Esophagus squamous epithelium (tissue), 5 donors: ENCODE measurements at regions not wholly inside any gene's neighbourhood (a gene's known extent, or its start where the extent isn't known, plus 50 kb on each side); places are given as distances from the start of the nearest gene placed in this dataset.

ENCODE experiments used
- DNase-seq: peaks from one replicate; lab custom pipeline; 2025; lab: John Stamatoyannopoulos, UW
- H3K27ac ChIP-seq, 4 donors: fragments of 200-600 bp; sonication (generic); one replicate each; pipeline ENCODE4 v1.5.1; 2016 to 2019; ENCODE audit warnings: mild to moderate bottlenecking in 1 of 4
- H3K27me3 ChIP-seq, 4 donors: fragments of 200-600 bp; sonication (generic); 1 replicate in 3 of 4; 2 replicates in 1 of 4; pipeline versions ENCODE4 v1.5.1 to v1.6.0; 2017 to 2021; ENCODE audit warnings: antibody characterized with exemption in 1 of 4
- H3K36me3 ChIP-seq, 3 donors: fragments of 200-600 bp; sonication (generic); one replicate each; pipeline ENCODE4 v1.5.1; 2016 to 2019
- H3K4me1 ChIP-seq, 3 donors: fragments of 200-600 bp; sonication (generic); one replicate each; pipeline ENCODE4 v1.5.1; 2017 to 2019
- H3K4me3 ChIP-seq, 4 donors: fragments of 200-600 bp; sonication (generic); 1 replicate in 3 of 4; 2 replicates in 1 of 4; pipeline ENCODE4 v1.5.1; 2016 to 2019; ENCODE audit warnings: mild to moderate bottlenecking in 2 of 4, moderate library complexity in 1 of 4
- H3K9me3 ChIP-seq, 3 donors: fragments of 200-600 bp; sonication (generic); one replicate each; pipeline ENCODE4 v1.5.1; 2016 to 2019
- CTCF ChIP-seq, 6 experiments: fragments of 450-650 bp in 4 of 6; fragments of 200-600 bp in 2 of 6; sonication (generic) in 2 of 6; IDR thresholded peaks; one replicate each; pipeline ENCODE4 v1.5.1; 2016 to 2019; ENCODE audit warnings: antibody characterized with exemption in 6 of 6, mild to moderate bottlenecking in 4 of 6, moderate library complexity in 4 of 6
- POLR2A ChIP-seq, 4 donors: fragments of 450-650 bp; IDR thresholded peaks; one replicate each; pipeline ENCODE4 v1.6.1; 2017; ENCODE audit warnings: antibody characterized with exemption in 4 of 4, mild to moderate bottlenecking in 4 of 4, moderate library complexity in 3 of 4
- WGBS, 2 donors: methylation state at CpG; one replicate each; pipeline ENCODE4 v1.1.5; 2018; 5-methylcytosine and 5-hydroxymethylcytosine counted together
- intact Hi-C: fragments of 100-400 bp; cut with DNase I; formaldehyde crosslinking; loops from one replicate; pipeline ENCODE4 v1.15.0; 2022
- donor health status: DM: yes; HTN: yes; CAD: no.

GRCh38 chr9:75397836-75398235 is 309.5 kb downstream of the OSTF1 start:
- WGBS, 2 donors, result 76 to 78% methylated on average over 1 of the region's 1 CpG
- H3K27ac ChIP-seq, result no peak overlapping the region

GRCh38 chr9:75408391-75408790 is 320.1 kb downstream of the OSTF1 start:
- TF ChIP-seq POLR2A (IDR thresholded peaks at IDR 0.05) (no peak), CTCF (IDR thresholded peaks at IDR 0.05) (no peak)
- no peaks in the 10 kb centered on the region for H3K36me3 ChIP-seq
- H3K27me3 ChIP-seq, result no peaks in the 10 kb centered on the region
- no peak overlapping the region for H3K27ac ChIP-seq
- no peak overlapping the region for H3K4me3 ChIP-seq
- intact Hi-C loops, result no loop called here
- WGBS, 2 donors, result 76 to 77% methylated on average over 4 of the region's 4 CpGs
- DNase-seq, result no peak
- no peaks in the 10 kb centered on the region for H3K9me3 ChIP-seq
- H3K4me1 ChIP-seq, result no peaks in the 10 kb centered on the region

More at GRCh38 chr9:75397836-75398235, 309.5 kb downstream of the OSTF1 start:
- no peak for DNase-seq
- Histone ChIP-seq H3K27me3 (no peaks in the 10 kb centered on the region), H3K36me3 (no peaks in the 10 kb centered on the region), H3K9me3 (no peaks in the 10 kb centered on the region), H3K4me3 (no peak overlapping the region), H3K4me1 (no peaks in the 10 kb centered on the region)
- no peak for TF ChIP-seq POLR2A (IDR thresholded peaks at IDR 0.05)
- TF ChIP-seq CTCF (IDR thresholded peaks at IDR 0.05), result no peak
- intact Hi-C loops, result no loop called here

DNA sequence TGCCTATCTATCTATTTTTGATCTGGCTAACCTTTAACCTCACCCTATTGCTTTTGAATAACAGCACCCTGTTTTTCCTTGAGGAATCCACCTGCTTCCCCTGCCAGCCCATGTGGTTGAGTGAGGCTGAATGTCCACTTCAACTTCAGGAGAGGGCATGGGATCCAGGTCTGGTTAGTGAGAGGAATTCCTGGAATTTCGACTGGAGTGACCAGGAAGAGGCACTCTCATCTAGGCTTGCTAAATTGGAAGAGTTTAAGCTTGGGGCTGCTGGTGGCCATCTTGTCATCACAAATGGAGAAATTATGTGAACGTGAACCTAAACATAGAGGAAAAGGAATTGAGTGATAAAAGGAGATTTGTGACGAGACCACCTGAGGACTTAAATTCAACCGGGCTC is 322.1 kb downstream of the OSTF1 start:
- H3K9me3 ChIP-seq, result no peaks in the 10 kb centered on the region
- H3K4me1 ChIP-seq, result no peaks in the 10 kb centered on the region
- H3K27me3 ChIP-seq, result no peaks in the 10 kb centered on the region
- no peaks in the 10 kb centered on the region for H3K36me3 ChIP-seq
- DNase-seq, result no peak
- no peak overlapping the region for H3K4me3 ChIP-seq
- no peak overlapping the region for H3K27ac ChIP-seq
- TF ChIP-seq POLR2A (IDR thresholded peaks at IDR 0.05), result no peak
- no peak for TF ChIP-seq CTCF (IDR thresholded peaks at IDR 0.05)
- 61 to 84% methylated on average over 4 of the region's 4 CpGs for WGBS, 2 donors
- intact Hi-C loops, result no loop called here

DNA sequence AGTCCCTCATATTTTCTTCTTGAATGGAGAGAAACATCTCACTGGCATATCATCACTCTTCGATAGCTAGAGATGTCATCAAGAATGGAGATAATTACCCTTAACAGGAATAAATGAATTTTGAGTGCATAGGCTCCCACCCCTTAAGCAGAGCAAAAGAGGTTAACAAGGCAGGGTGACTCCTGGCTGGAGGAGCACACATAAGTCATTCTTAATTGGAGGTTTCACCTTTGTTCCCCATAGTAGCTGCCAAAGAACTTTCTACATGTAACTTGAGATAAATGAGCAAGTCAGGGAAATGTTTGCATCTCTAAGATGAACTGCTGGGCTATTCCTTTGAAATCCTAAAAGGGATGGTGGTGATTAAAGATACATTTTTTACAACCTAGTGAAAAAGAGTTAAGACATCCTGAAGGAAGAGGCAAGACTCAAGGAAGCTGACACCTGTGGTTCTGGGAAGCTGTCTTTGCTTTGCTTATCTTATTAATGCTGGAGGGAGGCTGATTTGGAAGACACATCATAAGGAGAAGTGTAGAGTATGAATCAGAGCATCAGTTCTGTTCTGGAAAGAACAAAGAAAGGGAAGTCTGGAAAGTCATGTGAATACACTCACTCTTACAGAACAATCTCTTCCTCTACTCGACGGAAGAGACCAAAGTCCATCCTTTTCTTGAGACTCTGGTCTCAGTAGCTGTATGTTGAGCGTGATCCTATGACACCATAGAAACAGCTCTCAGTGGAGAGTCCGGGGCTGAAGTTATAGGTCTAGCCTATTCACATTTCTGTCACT is 326.3 kb downstream of the OSTF1 start:
- DNase-seq, result no peak
- no peaks in the 10 kb centered on the region for H3K9me3 ChIP-seq
- no peaks in the 10 kb centered on the region for H3K36me3 ChIP-seq
- no peaks in the 10 kb centered on the region for H3K27me3 ChIP-seq
- H3K4me1 ChIP-seq, result no peaks in the 10 kb centered on the region
- 55 to 56% methylated on average over 5 of the region's 5 CpGs for WGBS, 2 donors
- no peak for TF ChIP-seq CTCF (IDR thresholded peaks at IDR 0.05)
- no peak for TF ChIP-seq POLR2A (IDR thresholded peaks at IDR 0.05)
- intact Hi-C loops, result no loop called here
- no peak overlapping the region for H3K4me3 ChIP-seq
- H3K27ac ChIP-seq, result no peak overlapping the region

- no peaks in the 10 kb centered on the region for H3K4me1 ChIP-seq
- H3K27me3 ChIP-seq, result no peaks in the 10 kb centered on the region
- intact Hi-C loops, result no loop called here
- TF ChIP-seq POLR2A (IDR thresholded peaks at IDR 0.05) (no peak), CTCF (IDR thresholded peaks at IDR 0.05) (no peak)
- H3K36me3 ChIP-seq, result no peaks in the 10 kb centered on the region
- DNase-seq, result no peak
- WGBS, 2 donors, result 88 to 94% methylated on average over 3 of the region's 4 CpGs
- H3K4me3 ChIP-seq, result no peak overlapping the region
- no peaks in the 10 kb centered on the region for H3K9me3 ChIP-seq
- no peak overlapping the region for H3K27ac ChIP-seq
Observed at GRCh38 chr9:75417471-75417870, 329.2 kb downstream of the OSTF1 start.
